ENCODE measurements at regions not wholly inside any gene's neighbourhood (a gene's known extent, or its start where the extent isn't known, plus 50 kb on each side); places are given as distances from the start of the nearest gene placed in this dataset.

DNA sequence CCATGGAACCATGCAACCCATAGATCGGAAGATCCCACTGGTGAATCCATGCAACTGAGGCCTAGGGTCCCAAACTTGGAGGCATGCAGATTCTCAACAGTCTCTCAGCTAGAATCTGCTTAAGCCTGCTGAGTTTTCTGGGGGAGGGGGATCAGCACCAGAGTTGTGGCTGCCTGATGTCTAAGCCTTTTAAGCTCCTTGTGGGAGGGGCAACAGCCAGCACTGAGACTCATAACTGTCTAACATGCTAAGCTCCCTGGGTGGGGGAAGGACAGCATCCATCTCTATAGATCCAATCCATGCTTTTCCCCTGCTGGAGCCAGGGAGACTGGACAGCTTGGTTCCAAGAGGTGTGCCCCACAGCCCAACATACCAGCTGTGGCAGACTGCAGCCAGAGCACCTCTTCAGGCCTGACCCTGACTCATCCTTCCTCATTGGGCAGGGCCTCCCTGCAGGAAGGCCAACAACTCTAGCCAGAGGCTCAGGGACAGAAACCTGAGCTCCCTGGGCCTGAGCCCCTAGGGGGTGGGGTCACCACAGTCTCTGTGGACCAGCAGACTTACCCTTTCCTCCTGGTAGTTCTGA is 300.1 kb upstream of the SLC7A11 start:
- TF ChIP-seq, protein P1, sequence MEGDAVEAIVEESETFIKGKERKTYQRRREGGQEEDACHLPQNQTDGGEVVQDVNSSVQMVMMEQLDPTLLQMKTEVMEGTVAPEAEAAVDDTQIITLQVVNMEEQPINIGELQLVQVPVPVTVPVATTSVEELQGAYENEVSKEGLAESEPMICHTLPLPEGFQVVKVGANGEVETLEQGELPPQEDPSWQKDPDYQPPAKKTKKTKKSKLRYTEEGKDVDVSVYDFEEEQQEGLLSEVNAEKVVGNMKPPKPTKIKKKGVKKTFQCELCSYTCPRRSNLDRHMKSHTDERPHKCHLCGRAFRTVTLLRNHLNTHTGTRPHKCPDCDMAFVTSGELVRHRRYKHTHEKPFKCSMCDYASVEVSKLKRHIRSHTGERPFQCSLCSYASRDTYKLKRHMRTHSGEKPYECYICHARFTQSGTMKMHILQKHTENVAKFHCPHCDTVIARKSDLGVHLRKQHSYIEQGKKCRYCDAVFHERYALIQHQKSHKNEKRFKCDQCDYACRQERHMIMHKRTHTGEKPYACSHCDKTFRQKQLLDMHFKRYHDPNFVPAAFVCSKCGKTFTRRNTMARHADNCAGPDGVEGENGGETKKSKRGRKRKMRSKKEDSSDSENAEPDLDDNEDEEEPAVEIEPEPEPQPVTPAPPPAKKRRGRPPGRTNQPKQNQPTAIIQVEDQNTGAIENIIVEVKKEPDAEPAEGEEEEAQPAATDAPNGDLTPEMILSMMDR (conservative IDR thresholded peaks at IDR 0.05; ENCODE audit: low read depth, low read length), result no peak
- no peak for TF ChIP-seq EZH2 (IDR thresholded peaks at IDR 0.05; ENCODE audit: low read length, unreplicated experiment)

All from PC-3 (cell line).